Hepatocyte (in vitro differentiated cells): ENCODE measurements at regions not wholly inside any gene's neighbourhood (a gene's known extent, or its start where the extent isn't known, plus 50 kb on each side); places are given as distances from the start of the nearest gene placed in this dataset.

ENCODE experiments used
- EZH2 ChIP-seq: fragments of 200-600 bp; sonication (generic); IDR thresholded peaks from 2 replicates; pipeline ENCODE4 v1.6.1; 2016; ENCODE audit warnings: antibody characterized with exemption, mild to moderate bottlenecking, borderline replicate concordance
- EZH2phosphoT487 ChIP-seq: fragments of 200-600 bp; sonication (generic); IDR thresholded peaks from one replicate; pipeline ENCODE4 v1.6.1; 2018; ENCODE audit warnings: antibody characterized with exemption, mild to moderate bottlenecking, low read depth, moderate library complexity; ENCODE audit not compliant: unreplicated experiment, severe bottlenecking
- TF ChIP-seq, protein P1 (sequence below): fragments of 200-600 bp; sonication (generic); IDR thresholded peaks from 2 replicates; pipeline ENCODE4 v1.5.1; 2016; ENCODE audit warnings: antibody characterized with exemption, mild to moderate bottlenecking; ENCODE audit not compliant: poor library complexity

- TF ChIP-seq, protein P1, sequence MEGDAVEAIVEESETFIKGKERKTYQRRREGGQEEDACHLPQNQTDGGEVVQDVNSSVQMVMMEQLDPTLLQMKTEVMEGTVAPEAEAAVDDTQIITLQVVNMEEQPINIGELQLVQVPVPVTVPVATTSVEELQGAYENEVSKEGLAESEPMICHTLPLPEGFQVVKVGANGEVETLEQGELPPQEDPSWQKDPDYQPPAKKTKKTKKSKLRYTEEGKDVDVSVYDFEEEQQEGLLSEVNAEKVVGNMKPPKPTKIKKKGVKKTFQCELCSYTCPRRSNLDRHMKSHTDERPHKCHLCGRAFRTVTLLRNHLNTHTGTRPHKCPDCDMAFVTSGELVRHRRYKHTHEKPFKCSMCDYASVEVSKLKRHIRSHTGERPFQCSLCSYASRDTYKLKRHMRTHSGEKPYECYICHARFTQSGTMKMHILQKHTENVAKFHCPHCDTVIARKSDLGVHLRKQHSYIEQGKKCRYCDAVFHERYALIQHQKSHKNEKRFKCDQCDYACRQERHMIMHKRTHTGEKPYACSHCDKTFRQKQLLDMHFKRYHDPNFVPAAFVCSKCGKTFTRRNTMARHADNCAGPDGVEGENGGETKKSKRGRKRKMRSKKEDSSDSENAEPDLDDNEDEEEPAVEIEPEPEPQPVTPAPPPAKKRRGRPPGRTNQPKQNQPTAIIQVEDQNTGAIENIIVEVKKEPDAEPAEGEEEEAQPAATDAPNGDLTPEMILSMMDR, result no peak
- TF ChIP-seq EZH2phosphoT487, result no peak
- TF ChIP-seq EZH2, result no peak
Measured at GRCh38 chrX:69024931-69025330, 140.3 kb downstream of the PJA1 start.
